Colon (tissue), 2 donors: ENCODE measurements at regions not wholly inside any gene's neighbourhood (a gene's known extent, or its start where the extent isn't known, plus 50 kb on each side); places are given as distances from the start of the nearest gene placed in this dataset.

Experiments used
- FAIRE-seq: peaks from 2 replicates; lab custom pipeline; 2012; peaks lifted over from hg19 to GRCh38; lab: Jason Lieb, UNC
- donor health status: control.
- donor health status: control.

DNA sequence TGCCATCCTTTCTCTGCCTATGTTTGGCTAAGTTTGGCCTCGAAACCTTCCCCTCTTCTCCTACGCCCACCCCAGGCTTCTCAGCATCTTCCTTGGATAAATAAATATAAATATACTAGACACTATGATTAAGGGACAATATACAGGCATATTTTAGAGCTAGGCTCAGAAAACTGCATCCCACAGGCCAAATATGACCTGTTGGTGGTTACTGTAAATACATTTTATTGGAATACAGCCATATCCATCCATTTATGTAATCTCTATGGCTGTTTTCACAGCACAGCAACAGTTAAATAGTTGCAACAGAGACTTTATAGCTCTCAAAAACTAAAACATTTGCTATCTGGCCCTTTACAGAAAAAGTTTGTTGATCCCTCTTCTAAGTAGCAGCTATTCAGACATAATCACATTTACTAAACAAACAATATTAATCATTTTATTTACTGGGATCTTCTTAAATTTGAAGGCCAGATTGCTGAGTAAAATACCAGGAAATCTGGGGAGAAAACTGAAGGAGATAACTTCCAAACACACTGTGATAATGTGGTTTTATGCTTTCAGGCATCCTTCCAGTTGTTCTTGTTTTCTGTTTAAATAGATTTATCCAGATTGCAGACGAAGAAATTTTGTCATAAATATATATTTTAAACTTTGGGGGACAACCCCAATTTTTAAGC lies 269.7 kb upstream of the THRB start:
- no peak for FAIRE-seq

DNA sequence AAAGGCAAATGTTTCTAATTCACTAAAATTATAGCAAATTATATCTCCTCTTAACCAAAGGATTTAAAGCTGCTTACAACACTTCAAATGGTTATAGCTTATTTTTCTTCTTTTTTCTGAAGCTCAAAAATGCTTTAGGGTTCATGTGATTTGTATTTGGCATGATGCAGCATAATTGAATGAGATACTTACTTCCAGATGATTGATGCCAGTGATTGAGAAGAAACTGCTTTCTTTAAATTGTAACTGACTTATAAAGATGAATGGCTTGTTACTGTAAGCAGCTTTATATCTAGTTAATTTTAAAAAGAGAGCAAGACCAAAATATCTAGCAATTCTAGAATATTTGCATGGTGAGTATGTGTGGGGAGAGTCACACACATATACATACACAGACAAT lies 270.7 kb upstream of the THRB start:
- no peak for FAIRE-seq

GRCh38 chr3:24769918-24770317 lies 275.3 kb upstream of the THRB start:
- no peak for FAIRE-seq

- FAIRE-seq: no peak
These were observed 279.1 kb upstream of the THRB start for GRCh38 chr3:24773798-24774197.

GRCh38 chr3:24780991-24781390 lies 286.3 kb upstream of the THRB start:
- no peak for FAIRE-seq

DNA sequence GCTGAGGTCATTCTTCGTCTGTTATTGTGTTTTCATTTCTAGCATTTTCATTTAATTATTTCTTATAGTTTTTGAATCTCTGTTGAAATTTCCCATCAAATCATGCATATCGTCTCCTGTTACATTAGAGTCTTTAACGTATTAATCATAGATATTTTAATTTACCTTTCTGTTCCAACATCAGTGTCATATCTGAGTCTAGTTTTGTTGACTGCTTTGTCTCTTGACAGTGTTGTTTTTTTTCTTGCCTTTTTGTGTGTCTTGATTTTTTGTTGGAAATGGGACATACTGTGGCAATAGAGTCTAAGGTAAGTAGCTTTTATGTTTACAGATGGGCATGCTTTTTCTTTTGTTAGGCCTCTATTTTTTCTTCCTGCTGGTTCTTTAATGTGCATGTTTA lies 286.8 kb upstream of the THRB start:
- no peak for FAIRE-seq

- no peak for FAIRE-seq
These were observed 299.2 kb upstream of the THRB start for GRCh38 chr3:24793896-24794295.

DNA sequence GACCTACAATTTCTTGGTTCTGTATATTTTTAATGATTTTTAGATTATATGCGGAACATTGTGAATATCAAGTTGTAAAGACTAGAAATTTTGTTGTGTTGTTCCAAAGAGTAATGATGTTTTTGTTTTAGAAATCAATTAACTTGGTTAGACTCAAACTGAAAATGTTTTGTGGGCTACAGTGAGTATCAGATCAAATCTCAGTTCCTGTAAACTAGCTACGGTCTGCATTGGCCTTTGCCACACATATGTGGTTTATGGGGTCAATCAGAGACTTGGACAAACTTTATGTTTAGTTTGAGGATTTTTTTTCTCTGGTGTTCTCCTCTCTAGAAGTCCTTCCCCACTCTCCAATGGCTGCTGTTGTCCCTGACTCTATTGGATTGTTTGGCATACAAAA lies 308.0 kb upstream of the THRB start:
- no peak for FAIRE-seq

GRCh38 chr3:24804095-24804494 lies 309.4 kb upstream of the THRB start:
- no peak for FAIRE-seq

DNA sequence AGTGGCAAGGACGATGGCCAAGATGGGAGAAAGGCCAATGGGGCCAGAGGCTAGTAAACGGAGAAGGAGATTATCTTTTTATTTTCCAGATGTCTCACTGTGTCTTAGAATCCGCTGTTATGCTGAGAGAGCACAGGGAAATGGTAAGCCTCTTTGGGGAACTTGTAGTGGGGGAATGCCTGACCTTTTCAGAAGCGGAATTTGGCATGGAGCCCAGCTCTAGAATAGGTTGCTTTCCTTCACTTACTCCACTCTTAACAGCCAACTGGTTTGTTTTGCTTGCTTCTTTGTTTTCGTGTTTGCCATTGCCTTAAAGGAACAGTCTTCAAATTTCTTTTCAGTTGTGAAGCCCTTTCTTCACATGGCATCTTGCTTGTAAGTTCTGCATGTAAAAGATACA lies 316.2 kb upstream of the THRB start:
- no peak for FAIRE-seq

GRCh38 chr3:24812116-24812515 lies 317.5 kb upstream of the THRB start:
- no peak for FAIRE-seq

GRCh38 chr3:24818055-24818454 lies 323.4 kb upstream of the THRB start:
- FAIRE-seq: no peak

GRCh38 chr3:24828011-24828410 lies 333.4 kb upstream of the THRB start:
- FAIRE-seq: no peak

DNA sequence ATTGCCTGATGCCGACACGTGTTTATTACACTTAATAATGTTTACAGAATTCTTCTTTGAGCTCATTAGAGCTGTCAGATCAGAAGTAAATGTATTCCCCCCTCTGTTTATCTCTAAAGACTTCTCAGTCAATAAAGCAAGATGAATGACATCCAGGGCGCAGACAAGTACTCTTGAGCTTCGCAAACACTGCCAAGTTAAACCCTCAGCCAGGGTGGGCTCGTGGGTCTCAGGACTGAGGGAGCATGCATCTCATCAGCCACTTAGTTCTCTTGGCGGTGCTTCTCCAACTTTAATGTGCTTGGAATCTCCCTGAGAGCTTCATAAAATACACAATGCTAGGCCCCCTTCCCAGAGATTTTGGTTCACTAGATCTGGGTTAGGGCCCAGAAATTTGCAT lies 333.9 kb upstream of the THRB start:
- FAIRE-seq: no peak

- FAIRE-seq: no peak
These were observed 334.4 kb upstream of the THRB start for GRCh38 chr3:24829011-24829581.

DNA sequence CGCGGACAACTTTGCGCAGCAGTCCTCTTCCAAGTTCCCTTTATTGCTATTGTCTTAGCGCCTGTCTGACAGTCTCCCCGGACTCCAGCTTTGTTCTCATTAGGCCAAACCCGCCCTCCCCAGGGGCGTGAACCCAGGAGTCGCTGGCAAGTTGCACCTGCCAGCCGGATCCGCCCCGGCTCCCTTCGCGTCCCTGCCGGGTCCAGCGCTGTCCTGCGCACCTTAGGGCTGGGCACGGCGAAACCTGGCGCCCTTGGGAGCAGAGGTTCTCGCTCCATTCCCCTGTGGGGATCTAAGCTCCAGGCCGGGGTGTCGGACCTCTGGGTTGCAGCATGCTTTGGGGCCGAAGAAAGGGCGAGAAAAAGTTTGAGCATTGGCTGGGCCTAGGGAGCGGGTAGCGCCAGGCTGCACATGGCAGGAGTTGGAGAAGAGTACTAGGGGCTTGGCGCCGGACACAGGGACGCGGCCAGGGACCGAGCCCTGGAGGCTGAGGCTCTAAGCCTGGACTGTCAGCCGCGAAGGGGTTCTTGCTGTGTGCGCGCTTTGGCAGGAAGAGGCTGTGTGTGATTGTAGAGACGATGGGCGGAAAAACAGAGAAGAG lies 335.1 kb upstream of the THRB start:
- FAIRE-seq: no peak

DNA sequence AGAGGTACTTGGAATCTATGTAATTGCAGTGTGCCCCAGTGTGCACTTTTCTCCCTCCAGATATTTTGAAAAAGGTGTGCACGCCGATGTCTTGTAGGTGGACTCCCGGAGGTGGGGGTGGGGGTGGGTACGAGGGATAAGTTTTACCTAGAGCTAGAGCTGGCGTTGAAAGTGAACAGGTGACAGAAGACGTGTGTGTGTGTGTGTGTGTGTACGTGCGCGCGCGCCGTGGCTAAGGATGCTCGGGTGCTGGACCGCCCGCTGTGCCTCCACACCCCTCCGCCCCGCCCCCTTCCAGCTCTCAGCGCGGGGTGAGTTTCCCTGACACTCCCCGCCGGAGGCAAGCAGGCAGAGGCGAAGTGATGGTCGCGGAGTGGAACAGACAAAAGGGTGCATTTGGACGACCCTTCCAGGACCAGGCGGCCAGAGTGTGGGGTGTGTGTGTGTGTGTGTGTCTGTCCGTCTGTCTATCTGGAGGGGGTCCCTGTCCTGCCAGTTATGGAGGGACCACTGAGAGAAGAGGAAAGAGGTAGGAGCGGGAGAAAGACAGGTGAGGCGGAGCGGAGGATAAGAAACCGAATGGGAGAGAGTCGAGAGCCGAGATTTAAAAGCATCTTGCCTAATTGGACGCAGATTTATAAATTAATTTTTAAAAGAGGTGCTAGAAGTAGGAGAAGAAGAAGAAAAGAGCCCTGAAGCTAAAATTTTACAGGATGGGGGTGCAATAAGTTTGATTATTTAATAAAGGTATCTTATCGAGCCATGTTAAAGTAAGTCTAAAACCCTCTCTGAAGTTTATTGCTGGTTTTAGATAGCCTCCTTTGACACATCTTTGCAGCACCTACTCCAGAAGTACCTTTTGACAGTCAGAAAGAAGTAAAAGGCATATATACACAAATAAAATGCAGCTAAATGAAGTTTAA lies 335.8 kb upstream of the THRB start:
- FAIRE-seq: no peak

- FAIRE-seq: no peak
These were observed 336.6 kb upstream of the THRB start for GRCh38 chr3:24831221-24831620.

DNA sequence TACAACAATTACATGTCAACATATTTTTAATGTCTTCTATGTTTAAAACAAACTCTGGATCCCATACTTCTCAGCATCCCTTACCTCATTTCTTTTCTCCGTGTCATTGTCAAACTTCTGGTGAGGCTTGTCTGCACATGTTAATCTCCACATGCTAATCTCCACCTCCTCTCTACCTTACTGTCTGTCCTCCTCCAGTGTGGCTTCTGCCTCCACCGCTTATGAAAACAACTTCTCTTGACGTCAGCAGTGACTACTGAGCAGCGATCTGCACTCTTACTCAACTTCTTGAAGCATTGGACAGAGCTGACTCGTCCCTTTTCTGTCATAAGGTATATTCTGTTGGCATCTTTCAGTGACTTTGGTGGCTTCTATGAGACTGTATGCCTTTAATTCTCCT lies 338.2 kb upstream of the THRB start:
- no peak for FAIRE-seq

DNA sequence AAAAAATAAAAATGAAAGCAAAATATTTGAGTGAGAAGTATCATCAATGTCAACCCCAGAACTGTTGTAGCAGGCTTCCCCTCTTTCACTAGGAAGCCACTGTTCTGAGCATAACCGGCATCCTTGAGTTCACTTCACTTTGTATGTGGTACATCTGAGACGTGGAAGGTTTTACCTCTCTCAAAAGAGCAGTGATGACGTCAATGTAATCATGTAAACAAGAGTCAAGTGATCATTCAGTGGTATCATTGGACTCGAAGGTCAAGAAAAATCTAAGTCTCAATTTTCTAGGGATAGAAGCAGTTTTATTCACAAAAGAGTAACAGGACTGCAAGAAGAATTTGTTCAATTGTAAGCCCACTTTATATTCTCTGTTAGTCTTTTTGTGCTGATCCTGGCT lies 339.8 kb upstream of the THRB start:
- no peak for FAIRE-seq

DNA sequence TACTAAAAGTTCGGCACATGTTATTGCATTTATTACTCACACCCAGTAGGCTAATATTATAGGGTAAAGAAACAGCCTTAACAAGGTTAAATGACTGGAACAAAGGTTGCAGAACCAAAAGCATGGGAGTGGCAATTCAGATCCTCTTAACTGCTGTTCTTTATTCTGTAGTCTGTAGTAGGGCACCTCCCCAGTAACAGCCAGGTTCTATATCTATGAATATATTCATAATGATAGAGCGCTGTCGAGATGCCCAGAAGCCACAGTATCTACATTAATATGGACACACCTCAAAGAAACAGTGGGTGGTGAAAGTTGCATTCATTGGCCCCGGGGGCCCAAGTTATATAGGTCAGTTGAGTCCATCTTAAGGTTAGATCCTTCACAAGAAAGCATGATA lies 340.9 kb upstream of the THRB start:
- FAIRE-seq: no peak

GRCh38 chr3:24837601-24838000 lies 343.0 kb upstream of the THRB start:
- FAIRE-seq: no peak

GRCh38 chr3:24838533-24838932 lies 343.9 kb upstream of the THRB start:
- FAIRE-seq: no peak
